ENCODE measurements at regions not wholly inside any gene's neighbourhood (a gene's known extent, or its start where the extent isn't known, plus 50 kb on each side); places are given as distances from the start of the nearest gene placed in this dataset.

DNA sequence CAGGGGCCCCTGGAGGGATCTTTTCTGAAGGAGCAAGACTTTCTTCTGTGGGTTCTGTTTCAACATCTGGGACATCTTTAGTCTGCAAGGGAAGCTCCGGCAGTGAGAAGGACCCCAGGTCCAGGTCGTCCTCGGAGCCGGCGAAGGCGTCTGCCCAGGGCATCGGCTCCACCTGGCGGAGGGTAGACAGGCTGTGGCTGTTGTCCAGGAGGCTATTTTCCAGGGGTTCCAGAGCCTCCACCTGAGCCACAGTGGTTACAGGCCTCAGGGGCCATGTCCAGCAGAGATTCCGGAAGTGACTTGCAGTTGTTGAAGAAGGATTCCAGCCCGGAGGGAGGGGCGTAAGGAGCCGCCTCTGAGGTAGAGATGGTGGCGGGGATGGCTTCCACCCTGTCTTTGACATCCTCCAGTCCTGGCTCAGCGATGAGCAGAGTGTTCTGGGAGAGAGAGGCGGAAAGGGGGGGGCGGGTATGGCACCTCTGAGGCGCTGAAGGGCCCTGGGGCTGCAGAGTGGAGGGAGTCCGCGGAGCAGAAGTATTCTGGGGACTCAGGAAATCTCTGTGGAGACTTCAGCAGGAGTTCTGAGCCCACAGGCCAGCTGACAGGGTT is 891.3 kb upstream of the LRRTM1 start:
- POLR2A ChIA-PET, result no interaction called here
- FAIRE-seq (no peak), DNase-seq (ENCODE audit: low read depth, low spot score) (no peak), ATAC-seq (no peak)
- CTCF ChIA-PET, result no interaction called here
- H3K9me3 ChIP-seq (replicated peaks; ENCODE audit: control insufficient read depth, insufficient read depth, low read length), result no peaks in the 10 kb centered on the region; the same call in 2 of the 3 replicates
- no peak overlapping the region for H3K9ac ChIP-seq (ENCODE audit: control insufficient read depth, insufficient read depth, low read length)
- RAD21 ChIA-PET (ENCODE audit: unreplicated experiment), result no interaction called here
- BruUV-seq (replicated peaks), result no TSS peak
- 68% methylated on average over 19 of the region's 19 CpGs for WGBS (ENCODE audit: insufficient coverage, insufficient replicate concordance, low lambda C conversion rate, missing lambda C conversion rate)
- no peaks in the 10 kb centered on the region for H3K27me3 ChIP-seq (replicated peaks in 1 of 2; ENCODE audit: control insufficient read depth in 2 of 2, insufficient read depth in 2 of 2, low read length in 1 of 2)
- no peaks in the 10 kb centered on the region for H3K79me2 ChIP-seq (ENCODE audit: control insufficient read depth, insufficient read depth, low read length)
- TF ChIP-seq WRNIP1 (IDR thresholded peaks at IDR 0.05; ENCODE audit: borderline replicate concordance, low read depth, low read length) (no peak), CBX3 (IDR thresholded peaks at IDR 0.05; ENCODE audit: borderline replicate concordance, low read depth) (no peak), SREBF2 (IDR thresholded peaks at IDR 0.05; ENCODE audit: low read length) (no peak), SIN3A (IDR thresholded peaks at IDR 0.05; ENCODE audit: low read depth, low read length) (no peak), SRF (IDR thresholded peaks at IDR 0.05; ENCODE audit: low read depth in 2 of 2, low read length in 2 of 2) (no peak), GATAD2B (conservative IDR thresholded peaks at IDR 0.05; ENCODE audit: low read depth) (no peak), BACH1 (IDR thresholded peaks at IDR 0.05; ENCODE audit: borderline replicate concordance) (no peak), EED (IDR thresholded peaks at IDR 0.05; ENCODE audit: low read depth) (no peak), MYB (IDR thresholded peaks at IDR 0.05; ENCODE audit: borderline replicate concordance, low read depth, low read length) (no peak)
- TF ChIP-seq, protein P1, sequence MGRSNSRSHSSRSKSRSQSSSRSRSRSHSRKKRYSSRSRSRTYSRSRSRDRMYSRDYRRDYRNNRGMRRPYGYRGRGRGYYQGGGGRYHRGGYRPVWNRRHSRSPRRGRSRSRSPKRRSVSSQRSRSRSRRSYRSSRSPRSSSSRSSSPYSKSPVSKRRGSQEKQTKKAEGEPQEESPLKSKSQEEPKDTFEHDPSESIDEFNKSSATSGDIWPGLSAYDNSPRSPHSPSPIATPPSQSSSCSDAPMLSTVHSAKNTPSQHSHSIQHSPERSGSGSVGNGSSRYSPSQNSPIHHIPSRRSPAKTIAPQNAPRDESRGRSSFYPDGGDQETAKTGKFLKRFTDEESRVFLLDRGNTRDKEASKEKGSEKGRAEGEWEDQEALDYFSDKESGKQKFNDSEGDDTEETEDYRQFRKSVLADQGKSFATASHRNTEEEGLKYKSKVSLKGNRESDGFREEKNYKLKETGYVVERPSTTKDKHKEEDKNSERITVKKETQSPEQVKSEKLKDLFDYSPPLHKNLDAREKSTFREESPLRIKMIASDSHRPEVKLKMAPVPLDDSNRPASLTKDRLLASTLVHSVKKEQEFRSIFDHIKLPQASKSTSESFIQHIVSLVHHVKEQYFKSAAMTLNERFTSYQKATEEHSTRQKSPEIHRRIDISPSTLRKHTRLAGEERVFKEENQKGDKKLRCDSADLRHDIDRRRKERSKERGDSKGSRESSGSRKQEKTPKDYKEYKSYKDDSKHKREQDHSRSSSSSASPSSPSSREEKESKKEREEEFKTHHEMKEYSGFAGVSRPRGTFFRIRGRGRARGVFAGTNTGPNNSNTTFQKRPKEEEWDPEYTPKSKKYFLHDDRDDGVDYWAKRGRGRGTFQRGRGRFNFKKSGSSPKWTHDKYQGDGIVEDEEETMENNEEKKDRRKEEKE (IDR thresholded peaks at IDR 0.05), result no peak
- TF ChIP-seq, protein P2, sequence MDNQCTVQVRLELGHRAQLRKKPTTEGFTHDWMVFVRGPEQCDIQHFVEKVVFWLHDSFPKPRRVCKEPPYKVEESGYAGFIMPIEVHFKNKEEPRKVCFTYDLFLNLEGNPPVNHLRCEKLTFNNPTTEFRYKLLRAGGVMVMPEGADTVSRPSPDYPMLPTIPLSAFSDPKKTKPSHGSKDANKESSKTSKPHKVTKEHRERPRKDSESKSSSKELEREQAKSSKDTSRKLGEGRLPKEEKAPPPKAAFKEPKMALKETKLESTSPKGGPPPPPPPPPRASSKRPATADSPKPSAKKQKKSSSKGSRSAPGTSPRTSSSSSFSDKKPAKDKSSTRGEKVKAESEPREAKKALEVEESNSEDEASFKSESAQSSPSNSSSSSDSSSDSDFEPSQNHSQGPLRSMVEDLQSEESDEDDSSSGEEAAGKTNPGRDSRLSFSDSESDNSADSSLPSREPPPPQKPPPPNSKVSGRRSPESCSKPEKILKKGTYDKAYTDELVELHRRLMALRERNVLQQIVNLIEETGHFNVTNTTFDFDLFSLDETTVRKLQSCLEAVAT (IDR thresholded peaks at IDR 0.05), result no peak
- TF ChIP-seq, protein P3, sequence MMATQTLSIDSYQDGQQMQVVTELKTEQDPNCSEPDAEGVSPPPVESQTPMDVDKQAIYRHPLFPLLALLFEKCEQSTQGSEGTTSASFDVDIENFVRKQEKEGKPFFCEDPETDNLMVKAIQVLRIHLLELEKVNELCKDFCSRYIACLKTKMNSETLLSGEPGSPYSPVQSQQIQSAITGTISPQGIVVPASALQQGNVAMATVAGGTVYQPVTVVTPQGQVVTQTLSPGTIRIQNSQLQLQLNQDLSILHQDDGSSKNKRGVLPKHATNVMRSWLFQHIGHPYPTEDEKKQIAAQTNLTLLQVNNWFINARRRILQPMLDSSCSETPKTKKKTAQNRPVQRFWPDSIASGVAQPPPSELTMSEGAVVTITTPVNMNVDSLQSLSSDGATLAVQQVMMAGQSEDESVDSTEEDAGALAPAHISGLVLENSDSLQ (IDR thresholded peaks at IDR 0.05), result no peak
- intact Hi-C loops (cut with micrococcal nuclease; ENCODE audit: unreplicated experiment), result no loop called here
- no peak overlapping the region for H3K4me3 ChIP-seq
- H2AFZ ChIP-seq (ENCODE audit: control insufficient read depth, low read depth, low read length), result no peak overlapping the region
- in situ Hi-C loops (cut with MboI), result no loop called here
- no peaks in the 10 kb centered on the region for H3K4me1 ChIP-seq (ENCODE audit: control insufficient read depth, insufficient read depth, low read length)
- no peaks in the 10 kb centered on the region for H3K36me3 ChIP-seq (ENCODE audit: control insufficient read depth in 2 of 2, insufficient read depth in 2 of 2, low read length in 1 of 2)
- no peak overlapping the region for H3K27ac ChIP-seq (ENCODE audit: control insufficient read depth, insufficient read depth)
- SMC1A ChIA-PET (ENCODE audit: uncharacterized antibody, unreplicated experiment), result no interaction called here
- H4K20me1 ChIP-seq (ENCODE audit: control insufficient read depth, insufficient read depth), result no peaks in the 10 kb centered on the region
- no peak overlapping the region for H3K4me2 ChIP-seq (ENCODE audit: control insufficient read depth, insufficient read depth)
